Right lobe of liver (tissue), 4 donors: ENCODE measurements at regions not wholly inside any gene's neighbourhood (a gene's known extent, or its start where the extent isn't known, plus 50 kb on each side); places are given as distances from the start of the nearest gene placed in this dataset.

Experiments used
- CTCF ChIP-seq, 4 donors: fragments of 200-600 bp in 3 of 4; fragments of 450-650 bp in 1 of 4; IDR thresholded peaks; one replicate each; pipeline versions ENCODE4 v1.5.1 to v1.8.0; 2016 to 2022; ENCODE audit warnings: antibody characterized with exemption in 4 of 4, mild to moderate bottlenecking in 2 of 4
- POLR2A ChIP-seq: fragments of 450-650 bp; IDR thresholded peaks from one replicate; pipeline ENCODE4 v1.6.1; 2017; ENCODE audit warnings: antibody characterized with exemption, mild to moderate bottlenecking
- donor health status: DM: no; HTN: no; CAD: no.
- donor health status: DM: no; HTN: no; CAD: no.
- donor health status: DM: no; HTN: yes; CAD: no.

- TF ChIP-seq CTCF (IDR thresholded peaks at IDR 0.05) (no peak), POLR2A (no peak)
Measured at GRCh38 chr3:59538753-59539432, 489.1 kb upstream of the CFAP20DC start.
